ENCODE measurements at regions not wholly inside any gene's neighbourhood (a gene's known extent, or its start where the extent isn't known, plus 50 kb on each side); places are given as distances from the start of the nearest gene placed in this dataset.

DNA sequence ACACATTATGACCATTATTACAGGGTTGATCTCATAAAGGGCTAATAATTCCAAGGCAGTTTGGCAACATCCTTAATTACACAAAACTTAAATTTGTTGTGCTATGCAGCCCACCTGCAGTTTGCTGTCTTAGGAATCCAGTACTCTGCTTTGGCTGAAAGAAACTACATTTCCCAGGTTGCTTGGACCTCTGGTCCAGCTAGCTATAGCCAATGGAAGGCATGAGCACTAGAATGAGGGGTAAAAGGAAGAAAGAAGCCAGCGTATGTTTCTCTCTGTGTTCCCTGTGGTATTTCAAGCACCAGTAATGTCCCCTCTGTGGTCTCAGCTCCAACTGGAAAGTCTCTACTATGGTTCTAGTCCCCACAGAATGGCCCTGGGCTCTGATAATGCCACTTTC lies 84.3 kb upstream of the TSC22D2 start:
- TF ChIP-seq, protein P1, sequence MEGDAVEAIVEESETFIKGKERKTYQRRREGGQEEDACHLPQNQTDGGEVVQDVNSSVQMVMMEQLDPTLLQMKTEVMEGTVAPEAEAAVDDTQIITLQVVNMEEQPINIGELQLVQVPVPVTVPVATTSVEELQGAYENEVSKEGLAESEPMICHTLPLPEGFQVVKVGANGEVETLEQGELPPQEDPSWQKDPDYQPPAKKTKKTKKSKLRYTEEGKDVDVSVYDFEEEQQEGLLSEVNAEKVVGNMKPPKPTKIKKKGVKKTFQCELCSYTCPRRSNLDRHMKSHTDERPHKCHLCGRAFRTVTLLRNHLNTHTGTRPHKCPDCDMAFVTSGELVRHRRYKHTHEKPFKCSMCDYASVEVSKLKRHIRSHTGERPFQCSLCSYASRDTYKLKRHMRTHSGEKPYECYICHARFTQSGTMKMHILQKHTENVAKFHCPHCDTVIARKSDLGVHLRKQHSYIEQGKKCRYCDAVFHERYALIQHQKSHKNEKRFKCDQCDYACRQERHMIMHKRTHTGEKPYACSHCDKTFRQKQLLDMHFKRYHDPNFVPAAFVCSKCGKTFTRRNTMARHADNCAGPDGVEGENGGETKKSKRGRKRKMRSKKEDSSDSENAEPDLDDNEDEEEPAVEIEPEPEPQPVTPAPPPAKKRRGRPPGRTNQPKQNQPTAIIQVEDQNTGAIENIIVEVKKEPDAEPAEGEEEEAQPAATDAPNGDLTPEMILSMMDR (conservative IDR thresholded peaks at IDR 0.05; ENCODE audit: low read depth, low read length) = no peak
- TF ChIP-seq EZH2 (IDR thresholded peaks at IDR 0.05; ENCODE audit: borderline replicate concordance, low read depth, low read length, poor library complexity, severe bottlenecking) = no peak
